Amniotic stem cell (primary cell): ENCODE measurements at regions not wholly inside any gene's neighbourhood (a gene's known extent, or its start where the extent isn't known, plus 50 kb on each side); places are given as distances from the start of the nearest gene placed in this dataset.
"Not testable (repeated sequence)": the region's sequence is repeated elsewhere in the genome, so short reads cannot be mapped to it uniquely, and the experiment has no call there.

Source experiments
- DNase-seq: peaks from one replicate; lab custom pipeline; 2025; lab: John Stamatoyannopoulos, UW

DNA sequence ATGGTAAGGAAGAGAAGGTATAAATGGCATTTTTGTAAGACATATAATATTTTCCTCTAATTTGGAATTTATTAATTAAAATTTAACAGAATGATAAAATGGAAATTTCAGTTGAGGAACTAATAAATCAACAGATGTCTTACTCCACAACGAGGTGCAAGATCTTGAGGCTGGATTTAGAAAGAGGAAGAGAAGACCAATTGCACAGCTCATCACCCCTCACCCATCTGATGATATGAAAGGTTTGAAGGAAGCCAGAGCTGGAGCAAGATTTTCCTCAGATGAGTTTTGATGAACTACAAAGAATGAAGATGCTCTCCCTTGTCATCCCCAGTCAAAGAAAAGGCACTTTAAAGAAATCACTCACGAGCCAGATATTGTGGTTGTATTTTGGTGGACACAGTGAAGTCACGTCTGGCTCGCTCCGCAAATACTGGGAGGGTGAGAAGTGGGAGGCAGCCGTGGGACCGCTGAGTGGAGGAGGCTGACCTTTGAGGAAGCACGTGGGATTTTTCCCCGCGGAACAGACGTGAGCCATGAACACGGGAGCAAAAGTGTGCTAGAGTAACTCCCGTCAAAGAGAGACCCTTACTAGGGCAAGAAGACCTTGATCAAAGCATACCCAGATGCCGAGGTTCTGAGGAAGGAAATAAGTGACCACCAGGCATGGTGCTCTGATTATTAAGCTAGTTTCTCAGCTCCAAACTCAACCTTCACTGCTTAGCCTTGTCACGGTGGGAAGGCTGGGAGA, 511.4 kb downstream of the RNF144A start:
- DNase-seq, result no peak

DNA sequence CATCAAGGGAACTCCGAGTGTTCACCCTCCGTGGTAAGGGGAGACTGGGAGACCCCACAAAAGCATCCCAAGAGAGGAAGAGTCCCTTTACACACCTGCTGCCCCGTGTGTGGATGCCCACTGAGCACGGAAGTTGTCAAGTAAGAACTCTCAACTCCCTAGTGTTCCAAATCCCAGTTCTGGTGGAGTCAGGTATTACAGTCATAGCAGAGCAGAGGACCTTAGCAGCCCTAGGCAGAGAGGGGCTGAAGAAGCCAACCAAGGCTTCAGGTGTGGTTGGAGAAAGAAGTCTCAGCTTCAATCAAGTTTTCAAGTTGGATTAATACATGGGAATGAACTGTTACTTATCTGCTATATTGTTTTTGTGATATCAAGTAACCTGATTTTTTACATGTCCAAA, 512.5 kb downstream of the RNF144A start:
- DNase-seq, result no peak

DNA sequence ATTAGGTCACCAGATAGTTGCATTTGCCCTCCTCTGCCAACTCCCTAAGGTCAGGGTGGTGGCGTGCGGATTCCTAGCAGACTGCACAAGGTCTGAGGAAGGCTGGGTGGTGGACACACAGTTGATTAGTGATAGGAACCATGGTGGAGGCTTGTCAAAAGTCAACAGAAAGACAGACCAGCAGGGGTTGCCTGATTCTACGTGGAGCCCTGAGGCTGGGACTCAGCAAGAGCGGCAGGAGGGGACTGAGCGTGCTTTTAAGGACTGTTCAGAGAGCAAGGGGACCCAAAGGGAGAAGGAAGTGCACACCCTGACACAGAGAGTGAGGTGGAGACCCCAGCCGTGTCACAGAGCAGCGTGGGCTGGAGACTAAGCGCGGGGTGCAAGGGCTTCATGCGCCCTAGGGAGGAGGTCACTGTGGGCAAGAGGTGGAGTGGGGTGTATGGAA, 513.2 kb downstream of the RNF144A start:
- no peak for DNase-seq

DNA sequence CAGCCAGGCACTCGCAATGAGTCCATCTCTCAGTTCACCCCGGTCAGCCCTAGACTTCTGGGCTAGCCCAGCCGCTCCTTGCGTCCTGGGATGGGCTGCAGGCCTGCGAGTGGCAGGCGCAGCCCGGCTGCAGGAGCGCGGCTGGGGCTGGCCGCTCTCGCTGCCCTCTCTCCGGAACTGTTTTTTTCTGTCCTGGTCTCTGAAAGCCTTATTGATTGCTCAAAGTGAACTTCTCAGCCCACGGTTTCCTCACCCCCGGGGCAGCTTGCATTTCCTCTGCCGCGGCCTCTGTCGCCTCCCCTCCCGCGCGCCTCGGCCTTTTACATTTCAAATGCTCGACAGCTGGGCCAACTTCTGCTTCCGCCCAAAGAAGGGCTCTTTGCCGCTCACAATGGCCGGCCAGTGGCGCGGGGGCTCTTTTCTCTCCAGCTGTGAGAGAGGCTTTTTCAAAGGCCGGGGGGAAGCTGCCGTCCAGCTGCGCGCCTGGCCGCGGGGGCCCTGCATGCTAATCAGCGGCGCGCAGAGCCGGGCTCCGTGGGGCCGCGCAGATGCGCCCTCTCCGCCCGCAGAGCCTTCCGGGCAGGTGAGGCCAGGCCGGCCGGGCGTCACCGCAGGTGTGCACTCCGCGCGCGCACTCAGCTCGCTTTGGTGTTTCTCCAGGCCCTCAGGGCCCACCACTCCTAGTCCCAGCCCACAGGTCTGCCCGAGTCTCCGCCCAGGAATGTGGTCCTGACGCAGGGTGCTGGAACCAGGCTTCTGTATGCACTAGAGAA, 513.8 kb downstream of the RNF144A start:
- DNase-seq, result no peak

DNA sequence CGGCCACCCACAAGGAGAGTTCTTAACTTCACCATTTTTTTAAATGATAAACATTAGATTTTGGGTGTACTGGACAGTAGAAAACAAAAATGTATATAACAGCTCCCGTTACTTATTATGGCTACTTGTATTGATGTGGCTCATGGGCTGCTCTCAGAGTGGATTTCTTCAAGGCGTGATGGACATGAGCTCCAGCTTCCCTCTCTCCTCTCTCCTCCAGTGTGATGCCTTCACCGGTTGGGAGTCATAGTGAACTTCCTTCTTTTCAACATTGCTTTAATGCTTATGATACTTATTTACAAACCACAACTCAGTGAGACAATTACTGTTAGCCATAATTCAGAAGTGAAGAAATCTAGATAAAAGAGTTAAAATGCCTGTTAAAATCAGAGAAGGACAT, 515.2 kb downstream of the RNF144A start:
- no peak for DNase-seq

DNA sequence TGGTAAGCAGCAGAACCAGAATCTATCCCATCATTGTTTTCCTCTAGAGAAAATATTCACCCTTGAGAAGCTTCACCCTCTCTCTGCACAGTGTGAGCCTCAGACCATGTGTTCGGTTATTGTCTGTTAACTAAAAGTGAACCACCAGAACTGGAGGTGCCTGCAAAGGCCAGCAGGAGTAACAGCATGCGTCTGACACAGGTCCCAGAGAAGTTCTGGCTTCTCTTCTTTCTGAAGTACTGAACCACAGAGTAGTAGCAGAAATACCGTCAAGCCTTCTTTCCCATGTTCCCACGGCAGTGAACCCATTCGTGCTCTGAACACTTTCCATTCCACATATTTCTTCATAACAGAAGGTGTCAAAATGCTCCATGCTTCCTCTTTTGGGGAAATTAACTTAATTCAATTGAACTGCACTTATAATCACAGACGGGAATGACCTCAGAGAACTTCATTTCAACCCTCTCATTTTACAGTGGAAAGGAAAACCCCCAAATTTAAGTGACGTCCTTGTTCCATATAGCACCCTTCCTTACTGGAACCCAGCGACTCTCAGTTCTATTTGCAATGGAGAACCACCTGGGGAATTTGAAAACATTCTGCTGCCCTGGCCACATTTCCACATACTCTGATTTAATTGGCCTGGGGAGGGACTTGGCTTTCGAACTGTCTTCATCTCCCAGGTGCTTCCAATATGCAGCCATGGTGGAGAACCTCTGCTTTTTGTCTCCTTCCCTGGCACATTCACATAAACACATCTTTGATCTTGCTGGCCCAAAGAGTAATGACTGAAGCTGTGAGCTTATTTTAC, 519.1 kb downstream of the RNF144A start:
- no peak for DNase-seq

DNA sequence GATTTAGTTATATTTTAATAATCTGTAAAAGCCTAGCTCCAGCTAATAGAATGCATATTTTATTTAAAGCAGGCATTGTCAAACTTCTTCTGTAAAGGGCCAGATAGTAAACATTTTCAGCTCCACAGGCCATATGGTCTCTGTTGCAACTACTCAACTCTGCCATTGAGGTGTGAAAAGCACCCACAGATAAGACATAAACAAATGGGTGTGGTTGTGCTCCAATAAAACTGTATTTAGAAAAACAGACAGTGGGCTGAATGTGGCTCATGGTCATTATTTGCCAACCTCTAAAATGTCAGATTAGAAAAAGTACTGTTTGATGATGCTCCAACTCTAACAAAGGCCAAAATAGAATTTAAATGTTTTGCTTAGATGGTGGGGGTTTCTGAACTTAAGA, 519.9 kb downstream of the RNF144A start:
- no peak for DNase-seq

DNA sequence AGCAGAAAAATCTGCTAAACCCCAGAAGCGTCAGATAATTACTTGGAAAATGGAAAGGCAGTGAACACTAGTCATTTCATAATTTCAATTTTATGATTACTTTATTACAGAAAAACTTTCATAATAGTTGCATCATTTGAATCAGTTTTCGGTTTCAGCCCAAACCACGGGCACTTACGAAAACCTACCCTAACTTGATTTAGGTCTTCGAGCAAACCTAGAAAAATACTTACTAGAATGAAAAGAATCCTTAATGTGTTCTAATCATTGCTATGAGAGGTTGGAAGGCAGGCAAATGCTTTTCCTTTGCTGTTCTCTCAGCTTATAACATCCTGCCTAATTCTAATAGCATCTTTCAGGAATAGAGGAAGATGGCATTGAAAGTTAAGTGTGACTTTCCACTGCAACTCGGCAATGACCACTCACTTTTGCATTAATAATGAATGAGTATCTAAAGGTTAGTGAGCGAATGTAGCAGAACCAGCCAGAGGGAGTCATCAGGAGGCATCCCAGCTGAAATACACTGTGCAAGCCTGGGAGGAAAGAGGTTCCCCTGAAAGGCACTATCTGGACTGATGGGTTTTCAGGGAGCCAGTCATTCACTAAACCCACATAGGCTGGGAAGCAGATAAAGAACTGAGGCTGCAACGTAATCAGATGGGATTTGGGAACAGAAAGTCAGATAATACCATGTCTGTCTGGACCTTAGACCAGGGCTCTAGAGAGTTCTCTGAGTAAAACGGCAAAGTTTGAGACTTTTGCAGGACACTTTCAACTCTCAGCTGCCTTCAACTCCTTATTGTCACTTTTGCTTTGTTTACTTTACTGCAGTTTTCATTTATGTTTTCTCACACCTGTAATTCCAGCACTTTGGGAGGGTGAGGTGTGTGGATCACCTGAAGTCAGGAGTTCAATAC, 520.8 kb downstream of the RNF144A start:
- no peak for DNase-seq

DNA sequence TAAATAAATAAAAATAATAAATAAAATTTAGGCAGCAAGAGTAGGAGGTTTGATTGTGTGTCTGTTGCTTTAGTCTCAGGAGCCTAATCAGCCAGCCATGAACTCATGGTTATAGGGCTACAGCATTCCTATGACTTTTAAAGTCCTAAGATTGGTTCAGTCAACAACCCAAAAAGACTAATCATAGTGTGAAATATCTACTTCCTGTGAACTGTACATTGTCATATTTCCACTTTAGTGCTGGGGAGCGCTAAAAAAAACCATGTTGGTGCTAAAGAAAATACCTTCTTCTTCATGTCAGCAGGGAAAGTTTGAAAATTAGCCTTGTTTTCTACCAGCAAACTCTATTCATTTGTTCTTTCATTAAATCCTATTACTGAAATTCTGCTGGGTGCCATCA, 521.6 kb downstream of the RNF144A start:
- DNase-seq, result no peak

DNA sequence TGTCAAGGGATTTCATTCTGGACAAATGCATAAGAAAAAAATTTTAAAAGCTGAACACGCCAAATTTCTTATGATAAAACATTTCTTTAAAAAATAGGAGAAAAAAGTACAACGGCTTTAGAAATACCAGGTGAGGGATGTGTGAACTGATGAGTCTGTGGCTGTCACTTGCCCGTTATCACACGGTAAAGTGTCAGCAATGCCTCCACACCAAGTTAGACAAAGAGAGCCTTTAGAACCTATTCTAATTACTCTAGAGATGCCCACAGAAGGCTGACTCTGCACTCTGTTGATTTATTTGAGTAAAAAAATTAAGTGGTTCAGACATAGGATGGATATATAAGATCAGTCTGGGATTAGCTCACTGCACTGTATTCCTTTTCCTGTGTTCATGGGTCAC, 523.8 kb downstream of the RNF144A start:
- no peak for DNase-seq

DNA sequence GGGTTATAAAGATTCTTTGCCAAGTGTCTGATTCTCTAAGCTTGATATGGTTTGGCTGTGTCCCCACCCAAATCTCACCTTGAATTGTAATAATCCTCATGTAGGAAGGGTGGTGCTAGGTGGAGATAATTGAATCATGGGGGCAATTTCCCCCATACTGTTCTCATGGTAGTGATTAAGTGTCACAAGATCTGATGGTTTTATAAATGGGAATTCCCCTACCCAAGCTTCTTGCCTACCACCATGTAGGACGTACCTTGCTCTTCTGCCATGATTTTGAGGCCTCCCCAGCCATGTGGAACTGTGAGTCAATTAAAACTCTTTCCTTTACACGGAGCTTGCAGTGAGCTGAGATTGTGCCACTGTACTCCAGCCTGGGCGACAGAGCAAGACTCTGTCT, 524.6 kb downstream of the RNF144A start:
- DNase-seq, result not testable (repeated sequence)

DNA sequence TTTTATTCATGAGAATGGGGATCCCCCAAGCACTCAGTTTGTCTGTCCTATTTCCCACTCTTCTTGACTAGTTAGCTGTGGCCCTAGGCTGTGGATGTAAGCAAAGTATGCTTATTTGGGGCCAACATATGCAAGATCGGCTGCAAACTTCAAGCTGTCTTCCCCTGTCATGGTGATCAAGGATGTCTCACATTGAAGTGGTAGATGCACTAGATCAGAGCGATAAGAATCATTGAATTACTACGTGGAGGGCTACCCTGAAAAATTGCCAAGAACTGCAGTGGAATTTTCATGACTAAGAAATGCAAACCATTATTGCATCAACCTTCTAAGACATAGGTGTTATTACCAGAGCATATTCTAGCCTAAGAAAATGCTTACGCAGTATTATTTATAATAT, 527.4 kb downstream of the RNF144A start:
- DNase-seq, result no peak

DNA sequence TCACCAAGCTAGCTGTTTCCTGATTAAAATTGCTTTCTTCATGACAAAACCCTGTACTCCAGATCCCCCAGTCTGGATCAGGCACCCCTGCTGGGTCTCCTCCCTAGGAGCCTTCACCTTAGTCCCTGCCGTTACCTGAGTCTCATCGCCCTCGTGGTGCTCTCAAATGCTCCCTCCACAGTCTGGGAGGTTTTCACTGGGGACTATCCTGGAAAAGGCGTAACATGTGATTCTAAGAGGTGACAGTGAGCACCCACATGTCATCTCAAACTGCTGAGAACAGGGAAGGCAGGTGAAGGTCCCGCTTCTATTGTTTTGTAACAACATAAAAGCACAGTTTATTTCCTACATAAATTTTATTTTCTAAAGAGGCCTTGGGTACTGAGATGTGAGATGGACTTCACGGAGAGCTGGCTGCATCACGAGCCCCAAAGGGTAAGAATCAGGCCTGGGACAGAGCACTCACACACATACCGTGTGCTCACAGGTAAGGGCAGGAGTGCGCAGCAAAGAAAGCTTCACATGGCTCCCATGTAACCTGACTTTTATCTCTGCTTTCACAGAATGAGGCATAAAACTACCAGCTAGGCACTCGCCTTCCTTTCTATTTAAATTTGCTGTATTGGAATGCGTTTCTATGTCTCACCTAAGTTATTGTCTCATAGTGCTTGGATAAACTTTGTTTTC, 531.5 kb downstream of the RNF144A start:
- no peak for DNase-seq

DNA sequence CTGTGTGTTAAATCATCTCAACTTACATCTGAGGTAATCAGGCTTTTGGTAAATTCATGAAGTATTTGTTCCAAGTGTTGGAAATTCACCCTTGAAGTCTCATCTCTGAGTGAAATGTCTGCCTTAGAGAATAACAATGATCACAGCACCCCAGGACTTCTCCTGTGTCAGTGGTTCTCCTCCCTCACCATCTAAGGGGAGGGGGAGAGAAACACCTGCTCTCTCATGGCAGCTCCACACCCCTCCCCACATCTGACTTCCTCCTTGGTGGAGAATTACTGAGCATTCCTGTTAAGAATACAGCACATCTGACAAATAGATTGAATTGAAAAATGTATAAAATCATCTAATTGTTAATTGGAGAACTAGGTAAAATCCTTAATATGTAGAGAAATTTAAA, 532.1 kb downstream of the RNF144A start:
- DNase-seq, result no peak

DNA sequence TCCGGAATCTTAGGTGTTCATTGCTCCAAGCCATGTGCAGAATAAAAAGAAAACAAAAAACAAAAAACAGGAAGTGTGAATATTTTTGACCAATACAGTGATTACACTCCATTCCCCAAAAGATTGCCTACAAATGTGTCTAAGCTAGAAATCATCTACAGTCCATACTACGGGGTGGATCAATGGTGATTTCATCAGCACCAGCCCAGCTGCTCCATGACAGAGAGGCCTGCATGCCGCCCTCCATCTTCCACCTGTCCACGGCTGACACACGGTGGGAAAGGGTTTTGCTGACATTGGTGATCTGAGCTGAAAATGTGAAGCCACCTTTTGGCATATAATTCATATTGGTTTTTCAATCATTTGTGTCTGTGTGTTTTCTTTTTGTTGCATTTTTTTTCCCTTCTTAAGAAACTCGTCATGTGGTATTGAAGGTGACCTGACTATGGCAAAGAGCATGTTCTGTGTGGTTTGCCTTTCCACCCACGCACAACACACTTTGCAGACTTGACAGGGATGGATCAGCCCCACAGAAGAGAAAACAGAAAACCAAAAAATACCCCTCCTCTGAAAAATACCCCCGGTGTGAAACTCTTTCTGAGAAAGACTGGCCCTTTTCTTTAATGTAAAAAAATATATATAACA, 533.1 kb downstream of the RNF144A start:
- DNase-seq, result no peak

DNA sequence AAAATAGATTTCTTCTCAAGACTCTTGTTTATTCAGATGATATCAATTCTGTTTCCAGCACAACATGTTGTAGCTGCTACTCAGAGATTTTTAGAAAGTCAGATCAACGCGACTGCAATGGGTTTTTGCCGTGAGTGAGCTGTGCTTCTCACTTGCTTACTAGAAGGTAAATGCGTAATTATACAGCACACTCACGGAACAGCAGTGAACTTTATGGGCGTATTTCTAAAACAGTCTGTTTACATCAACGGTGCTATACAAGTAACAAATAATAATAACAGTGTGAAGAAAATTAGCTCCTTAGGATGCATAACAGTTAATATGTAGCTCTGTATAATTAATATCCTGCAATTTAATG, 533.6 kb downstream of the RNF144A start:
- no peak for DNase-seq

DNA sequence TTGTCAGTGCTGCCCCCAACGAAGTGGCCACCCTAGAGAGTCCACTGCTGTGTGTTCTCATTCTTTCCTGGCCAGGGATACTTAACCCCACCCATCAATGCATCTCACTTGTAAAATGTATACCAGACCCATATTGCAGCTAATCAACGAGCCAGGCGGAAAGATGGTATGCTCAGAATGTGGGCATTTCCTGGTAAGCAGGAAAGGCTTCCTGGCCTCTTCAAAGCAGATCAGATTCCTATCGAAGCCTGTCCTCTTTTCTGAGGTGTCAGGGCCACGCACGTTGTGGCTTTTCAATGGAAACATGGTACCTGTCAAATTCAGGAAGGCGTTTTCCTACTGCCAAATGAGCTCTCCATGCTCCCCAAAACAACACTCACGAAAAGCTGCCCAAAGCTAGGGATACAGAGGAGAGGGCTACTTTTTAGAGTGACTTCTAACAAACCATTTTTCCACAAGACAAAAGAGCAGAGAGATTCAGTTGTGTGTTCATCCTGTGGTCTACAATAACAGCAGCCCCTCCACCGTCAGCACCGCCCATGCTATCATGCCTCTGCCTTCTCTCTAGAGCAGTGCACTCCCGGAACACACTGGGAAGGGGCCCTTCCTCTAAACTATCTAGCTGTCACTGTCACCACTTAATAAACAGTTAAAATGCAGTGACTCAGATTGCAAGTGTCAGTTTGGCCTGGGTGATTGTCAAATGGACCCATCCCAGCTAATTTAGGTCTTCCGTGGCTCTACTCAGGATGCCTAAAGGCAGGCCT, 535.1 kb downstream of the RNF144A start:
- no peak for DNase-seq

DNA sequence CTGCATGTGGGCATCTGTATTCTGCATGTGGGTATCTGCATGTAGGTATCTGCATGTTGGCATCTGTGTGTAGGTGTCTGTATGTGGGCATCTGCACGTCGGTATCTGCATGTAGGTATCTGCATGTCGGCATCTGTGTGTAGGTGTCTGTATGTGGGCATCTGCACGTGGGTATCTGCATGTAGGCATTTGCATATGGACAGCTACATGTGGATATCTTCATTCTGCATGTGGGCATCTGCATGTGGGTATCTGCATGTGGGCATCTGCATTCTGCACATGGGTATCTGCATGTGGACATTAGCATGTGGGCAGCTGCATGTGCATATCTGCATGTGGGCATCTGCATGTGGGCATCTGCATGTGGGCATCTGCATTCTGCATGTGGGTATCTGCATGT, 537.4 kb downstream of the RNF144A start:
- DNase-seq, result no peak

DNA sequence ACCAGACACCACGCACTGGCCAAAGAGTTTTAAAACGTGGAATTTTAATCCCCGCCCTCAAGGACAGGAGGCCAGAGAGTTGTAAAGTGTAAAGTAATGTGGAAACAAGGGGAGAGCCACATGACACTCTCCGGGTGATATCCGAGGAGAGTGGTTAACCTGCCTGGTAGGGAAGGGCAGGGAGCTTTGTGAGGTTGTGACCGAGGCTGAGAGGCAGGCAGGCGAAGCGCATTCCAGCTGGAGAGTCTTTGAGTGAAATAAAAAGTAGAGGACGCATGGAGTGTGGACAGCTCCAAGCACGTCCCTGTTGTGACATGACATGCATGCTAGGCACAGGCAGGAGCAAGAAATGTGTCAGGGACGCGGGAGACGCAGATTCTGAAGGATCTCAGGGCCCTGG, 539.5 kb downstream of the RNF144A start:
- no peak for DNase-seq

DNA sequence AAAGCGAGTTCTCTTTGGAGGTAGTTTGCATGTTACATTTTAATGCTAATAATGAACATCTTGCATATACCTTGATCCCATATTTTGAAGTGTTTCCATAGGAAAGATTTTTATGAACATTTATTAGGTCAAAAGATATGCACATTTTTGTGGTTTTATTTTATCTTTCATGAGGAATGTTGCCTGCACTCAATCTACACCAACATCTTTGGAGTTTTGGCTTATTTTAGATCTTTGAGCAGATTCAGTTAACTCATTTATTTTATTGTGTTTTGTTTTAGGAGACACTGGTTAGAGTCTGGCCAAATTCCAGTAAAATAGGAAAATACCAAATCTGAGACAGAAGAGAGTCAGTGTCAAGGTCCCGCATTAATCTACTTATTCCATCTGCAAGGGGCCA, 540.9 kb downstream of the RNF144A start:
- DNase-seq, result no peak
